Heart left ventricle (tissue), 16 donors: ENCODE measurements at regions not wholly inside any gene's neighbourhood (a gene's known extent, or its start where the extent isn't known, plus 50 kb on each side); places are given as distances from the start of the nearest gene placed in this dataset.

ENCODE experiments used
- ATAC-seq, 4 donors: fragments of 200-7000 bp; cut with Tn5 transposase; one replicate each; pipeline ENCODE4 v1.9.1; 2020 to 2022; ENCODE audit warnings: moderate library complexity in 4 of 4, mild to moderate bottlenecking in 3 of 4, moderate number of reproducible peaks in 1 of 4
- DNase-seq, 5 donors: peaks; one replicate each; pipeline ENCODE4 v3.0.0-alpha.2; 2020
- H3K27ac ChIP-seq, 12 donors: fragments of 200-600 bp; sonication (generic) in 4 of 12; one replicate each; pipeline versions ENCODE4 v1.5.0 to v1.8.0; 2016 to 2022; ENCODE audit warnings: mild to moderate bottlenecking in 2 of 12
- H3K27me3 ChIP-seq, 9 donors: fragments of 200-600 bp; sonication (generic) in 2 of 9; one replicate each; pipeline versions ENCODE4 v1.5.1 to v1.8.0; 2016 to 2022; ENCODE audit warnings: mild to moderate bottlenecking in 3 of 9
- H3K36me3 ChIP-seq, 9 donors: fragments of 200-600 bp; sonication (generic) in 2 of 9; one replicate each; pipeline versions ENCODE4 v1.5.0 to v1.8.0; 2018 to 2022; ENCODE audit warnings: mild to moderate bottlenecking in 2 of 9
- H3K4me1 ChIP-seq, 12 donors: fragments of 200-600 bp; sonication (generic) in 4 of 12; one replicate each; pipeline versions ENCODE4 v1.5.0 to v1.8.0; 2016 to 2022; ENCODE audit warnings: mild to moderate bottlenecking in 3 of 12
- H3K4me3 ChIP-seq, 12 donors: fragments of 200-600 bp; sonication (generic) in 4 of 12; one replicate each; pipeline versions ENCODE4 v1.5.0 to v1.8.0; 2017 to 2022; ENCODE audit warnings: mild to moderate bottlenecking in 9 of 12, moderate library complexity in 4 of 12
- H3K9me3 ChIP-seq, 12 donors: fragments of 200-600 bp; sonication (generic) in 4 of 12; one replicate each; pipeline versions ENCODE4 v1.5.0 to v1.8.0; 2016 to 2022; ENCODE audit warnings: mild to moderate bottlenecking in 1 of 12
- CTCF ChIP-seq, 12 donors: fragments of 200-600 bp; sonication (generic) in 4 of 12; IDR thresholded peaks; one replicate each; pipeline versions ENCODE4 v1.5.0 to v1.8.0; 2018 to 2022; ENCODE audit warnings: antibody characterized with exemption in 12 of 12, mild to moderate bottlenecking in 5 of 12
- POLR2A ChIP-seq, 2 donors: fragments of 450-650 bp; IDR thresholded peaks; one replicate each; pipeline ENCODE4 v1.6.1; 2017; ENCODE audit warnings: antibody characterized with exemption in 2 of 2, mild to moderate bottlenecking in 2 of 2, moderate library complexity in 2 of 2
- WGBS, 4 donors: extraction: QIAGEN DNeasy Blood & Tissue Kit in 2 of 4; methylation state at CpG; one replicate each; pipeline versions ENCODE4 v1.1.5 to v1.1.7; 2013 to 2018; 5-methylcytosine and 5-hydroxymethylcytosine counted together
- intact Hi-C, 10 donors: fragments of 100-400 bp; cut with DNase I; formaldehyde crosslinking; loops; one replicate each; pipeline versions ENCODE4 v1.11.1 to v1.14.2; 2022
- donor health status: ischemic (EF 13 %, LVEDD 7.1; RV severe dilation, severe dysfunction).
- donor health status: healthy with polysubstance abuse.
- donor health status: DM: no; HTN: yes; CAD: no.
- donor health status: DM: no; HTN: no; CAD: no.
- donor health status: ischemic (EF 25% LVEDD 6.9; RV normal size, moderate dysfunction).
- donor health status: ischemic (EF 25% LVEDD 5.7; RV mildly dilated, moderate dysfunction).
- donor health status: healthy.
- donor health status: DM: yes; HTN: yes; CAD: no.
- donor health status: ischemic (EF 35%, LVEDD 5.7; RV mildly dilated, moderate dysfunction).
- donor health status: nonischemic (EF 11% LVEDD 7.7; RV severe dilation, severe dysfunction).
- donor health status: DM: yes; HTN: yes; CAD: no.
- donor health status: PGD.
- donor health status: ischemic (EF 29% LVEDD 5.4; RV normal size, mild dysfunction).
- donor health status: nonischemic (EF 23%, LVEDD 6.1; RV moderate dilation, normal function).

GRCh38 chr2:66649006-66649405 lies 214.1 kb downstream of the MEIS1 start:
- H3K9me3 ChIP-seq = peaks cover 0 to 3% (median 0%) of the 10 kb centered on the region in 12 donors
- H3K36me3 ChIP-seq = no peaks in the 10 kb centered on the region
- TF ChIP-seq CTCF (IDR thresholded peaks at IDR 0.05) (no peak), POLR2A (IDR thresholded peaks at IDR 0.05) (no peak)
- WGBS, 4 donors = 44 to 62% (median 56%) methylated on average over 4 of the region's 4 CpGs
- H3K27me3 ChIP-seq = no peaks in the 10 kb centered on the region
- intact Hi-C loops = no loop called here
- H3K4me1 ChIP-seq = no peaks in the 10 kb centered on the region
- DNase-seq (no peak), ATAC-seq (no peak)
- no peak overlapping the region for H3K27ac ChIP-seq
- H3K4me3 ChIP-seq = no peak overlapping the region

GRCh38 chr2:66651295-66651694 lies 216.4 kb downstream of the MEIS1 start:
- no peak for DNase-seq
- H3K4me3 ChIP-seq = no peak overlapping the region
- no peak overlapping the region for H3K27ac ChIP-seq
- no peaks in the 10 kb centered on the region for H3K4me1 ChIP-seq
- intact Hi-C loops = no loop called here
- H3K27me3 ChIP-seq = no peaks in the 10 kb centered on the region
- TF ChIP-seq POLR2A (IDR thresholded peaks at IDR 0.05) = no peak
- no peak for TF ChIP-seq CTCF (IDR thresholded peaks at IDR 0.05)
- peaks cover 0 to 2% (median 0%) of the 10 kb centered on the region in 12 donors for H3K9me3 ChIP-seq
- H3K36me3 ChIP-seq = no peaks in the 10 kb centered on the region
- ATAC-seq = no peak

GRCh38 chr2:66660804-66661203 lies 225.9 kb downstream of the MEIS1 start:
- no peak for DNase-seq
- intact Hi-C loops = no loop called here
- H3K27ac ChIP-seq = no peak overlapping the region
- peaks cover 0 to 31% (median 3%) of the 10 kb centered on the region in 12 donors for H3K9me3 ChIP-seq
- peaks cover 0 to 4% (median 0%) of the 10 kb centered on the region in 9 donors for H3K27me3 ChIP-seq
- H3K4me1 ChIP-seq = no peaks in the 10 kb centered on the region
- no peaks in the 10 kb centered on the region for H3K36me3 ChIP-seq
- TF ChIP-seq POLR2A (IDR thresholded peaks at IDR 0.05) (no peak), CTCF (IDR thresholded peaks at IDR 0.05) (no peak)
- H3K4me3 ChIP-seq = no peak overlapping the region
- no peak for ATAC-seq

- Histone ChIP-seq H3K36me3 (no peaks in the 10 kb centered on the region), H3K27me3 (peaks cover 0 to 4% (median 0%) of the 10 kb centered on the region in 9 donors), H3K4me1 (no peaks in the 10 kb centered on the region), H3K4me3 (no peak overlapping the region), H3K9me3 (peaks cover 0 to 29% (median 3%) of the 10 kb centered on the region in 12 donors), H3K27ac (no peak overlapping the region)
- intact Hi-C loops = no loop called here
- DNase-seq = no peak
- TF ChIP-seq CTCF (IDR thresholded peaks at IDR 0.05) (no peak), POLR2A (IDR thresholded peaks at IDR 0.05) (no peak)
- ATAC-seq = no peak
- 76 to 83% (median 78%) methylated on average over 9 to 10 of the region's 10 CpGs for WGBS, 4 donors
Measured at GRCh38 chr2:66661253-66662173, 226.6 kb downstream of the MEIS1 start.
